MG63 (cell line): ENCODE measurements at regions not wholly inside any gene's neighbourhood (a gene's known extent, or its start where the extent isn't known, plus 50 kb on each side); places are given as distances from the start of the nearest gene placed in this dataset.
A peak's percentile ranks its signal among the peaks of the same experiment; 100 is the strongest.
"Not testable (repeated sequence)": the region's sequence is repeated elsewhere in the genome, so short reads cannot be mapped to it uniquely, and the experiment has no call there.

Experiments used
- DNase-seq: peaks from one replicate; pipeline ENCODE4 v3.0.0-alpha.2; 2020
- H3K27me3 ChIP-seq: fragments of 250-450 bp; sonication (Bioruptor Pico); 2 replicates; pipeline ENCODE4 v1.5.1; 2020; ENCODE audit warnings: mild to moderate bottlenecking, moderate library complexity
- H3K36me3 ChIP-seq: fragments of 250-450 bp; sonication (Bioruptor Pico); 2 replicates; pipeline ENCODE4 v1.5.1; 2020; ENCODE audit warnings: mild to moderate bottlenecking, moderate library complexity
- H3K4me3 ChIP-seq: fragments of 250-450 bp; sonication (Bioruptor Pico); 2 replicates; pipeline ENCODE4 v1.5.1; 2020; ENCODE audit warnings: mild to moderate bottlenecking, moderate library complexity
- H3K9me3 ChIP-seq: fragments of 250-450 bp; sonication (Bioruptor Pico); 2 replicates; pipeline ENCODE4 v1.5.1; 2020; ENCODE audit warnings: mild to moderate bottlenecking, moderate library complexity

- DNase-seq, result peak; percentile 38
- Histone ChIP-seq H3K27me3 (no peaks in the 10 kb centered on the region), H3K36me3 (no peaks in the 10 kb centered on the region), H3K9me3 (no peaks in the 10 kb centered on the region), H3K4me3 (no peak overlapping the region)
Measured at GRCh38 chr5:19241690-19242089, 746.3 kb downstream of the CDH18 start.

GRCh38 chr5:19246191-19246590, 741.8 kb downstream of the CDH18 start:
- not testable (repeated sequence) for H3K27me3 ChIP-seq, H3K36me3 ChIP-seq, H3K4me3 ChIP-seq, H3K9me3 ChIP-seq, DNase-seq

- H3K9me3 ChIP-seq, result no peaks in the 10 kb centered on the region
- no peak overlapping the region for H3K4me3 ChIP-seq
- no peaks in the 10 kb centered on the region for H3K36me3 ChIP-seq
- DNase-seq, result no peak
- H3K27me3 ChIP-seq, result no peaks in the 10 kb centered on the region
Measured at GRCh38 chr5:19247302-19247701, 740.7 kb downstream of the CDH18 start.

GRCh38 chr5:19256036-19256435, 732.0 kb downstream of the CDH18 start:
- H3K9me3 ChIP-seq, result no peaks in the 10 kb centered on the region
- no peak overlapping the region for H3K4me3 ChIP-seq
- H3K36me3 ChIP-seq, result no peaks in the 10 kb centered on the region
- no peaks in the 10 kb centered on the region for H3K27me3 ChIP-seq
- no peak for DNase-seq

GRCh38 chr5:19258686-19259085, 729.3 kb downstream of the CDH18 start:
- no peaks in the 10 kb centered on the region for H3K9me3 ChIP-seq
- H3K36me3 ChIP-seq, result no peaks in the 10 kb centered on the region
- DNase-seq, result peak; percentile 64
- no peaks in the 10 kb centered on the region for H3K27me3 ChIP-seq
- no peak overlapping the region for H3K4me3 ChIP-seq

- Histone ChIP-seq H3K4me3 (no peak overlapping the region), H3K36me3 (no peaks in the 10 kb centered on the region), H3K9me3 (no peaks in the 10 kb centered on the region), H3K27me3 (no peaks in the 10 kb centered on the region)
- no peak for DNase-seq
Measured at GRCh38 chr5:19261879-19262278, 726.1 kb downstream of the CDH18 start.

GRCh38 chr5:19264821-19265220, 723.2 kb downstream of the CDH18 start:
- Histone ChIP-seq H3K27me3 (no peaks in the 10 kb centered on the region), H3K36me3 (no peaks in the 10 kb centered on the region), H3K9me3 (no peaks in the 10 kb centered on the region), H3K4me3 (no peak overlapping the region)
- no peak for DNase-seq

GRCh38 chr5:19266791-19267190, 721.2 kb downstream of the CDH18 start:
- H3K9me3 ChIP-seq, result no peaks in the 10 kb centered on the region
- H3K36me3 ChIP-seq, result no peaks in the 10 kb centered on the region
- no peak overlapping the region for H3K4me3 ChIP-seq
- no peaks in the 10 kb centered on the region for H3K27me3 ChIP-seq
- DNase-seq, result no peak

GRCh38 chr5:19270153-19270552, 717.8 kb downstream of the CDH18 start:
- no peaks in the 10 kb centered on the region for H3K36me3 ChIP-seq
- no peak for DNase-seq
- no peaks in the 10 kb centered on the region for H3K27me3 ChIP-seq
- no peak overlapping the region for H3K4me3 ChIP-seq
- no peaks in the 10 kb centered on the region for H3K9me3 ChIP-seq

- DNase-seq, result no peak
- H3K36me3 ChIP-seq, result no peaks in the 10 kb centered on the region
- H3K27me3 ChIP-seq, result no peaks in the 10 kb centered on the region
- no peaks in the 10 kb centered on the region for H3K9me3 ChIP-seq
- H3K4me3 ChIP-seq, result no peak overlapping the region
Measured at GRCh38 chr5:19274578-19274977, 713.4 kb downstream of the CDH18 start.

GRCh38 chr5:19285286-19285685, 702.7 kb downstream of the CDH18 start:
- H3K9me3 ChIP-seq, result no peaks in the 10 kb centered on the region
- H3K4me3 ChIP-seq, result no peak overlapping the region
- no peaks in the 10 kb centered on the region for H3K27me3 ChIP-seq
- no peaks in the 10 kb centered on the region for H3K36me3 ChIP-seq
- no peak for DNase-seq

- H3K36me3 ChIP-seq, H3K9me3 ChIP-seq, H3K4me3 ChIP-seq, DNase-seq, H3K27me3 ChIP-seq: not testable (repeated sequence)
Measured at GRCh38 chr5:19287548-19288277, 700.3 kb downstream of the CDH18 start.

- not testable (repeated sequence) for H3K36me3 ChIP-seq, H3K4me3 ChIP-seq, H3K27me3 ChIP-seq, DNase-seq, H3K9me3 ChIP-seq
Measured at GRCh38 chr5:19288311-19288710, 699.7 kb downstream of the CDH18 start.

GRCh38 chr5:19297934-19298333, 690.1 kb downstream of the CDH18 start:
- Histone ChIP-seq H3K36me3 (no peaks in the 10 kb centered on the region), H3K4me3 (no peak overlapping the region), H3K27me3 (no peaks in the 10 kb centered on the region), H3K9me3 (no peaks in the 10 kb centered on the region)
- no peak for DNase-seq

- Histone ChIP-seq H3K4me3 (no peak overlapping the region), H3K9me3 (no peaks in the 10 kb centered on the region), H3K36me3 (no peaks in the 10 kb centered on the region), H3K27me3 (no peaks in the 10 kb centered on the region)
- no peak for DNase-seq
Measured at GRCh38 chr5:19301271-19301670, 686.7 kb downstream of the CDH18 start.

GRCh38 chr5:19314840-19315239, 673.2 kb downstream of the CDH18 start:
- Histone ChIP-seq H3K9me3 (no peaks in the 10 kb centered on the region; the same call in 1 of the 2 replicates), H3K4me3 (no peak overlapping the region), H3K36me3 (no peaks in the 10 kb centered on the region), H3K27me3 (no peaks in the 10 kb centered on the region)
- peak; percentile 89 for DNase-seq

GRCh38 chr5:19319252-19319651, 668.7 kb downstream of the CDH18 start:
- H3K36me3 ChIP-seq, result no peaks in the 10 kb centered on the region
- H3K4me3 ChIP-seq, result no peak overlapping the region
- no peak for DNase-seq
- no peaks in the 10 kb centered on the region for H3K9me3 ChIP-seq
- H3K27me3 ChIP-seq, result no peaks in the 10 kb centered on the region

GRCh38 chr5:19322716-19323485, 665.1 kb downstream of the CDH18 start:
- no peaks in the 10 kb centered on the region for H3K9me3 ChIP-seq
- peak; percentile 68 for DNase-seq
- H3K4me3 ChIP-seq, result no peak overlapping the region
- no peaks in the 10 kb centered on the region for H3K36me3 ChIP-seq
- H3K27me3 ChIP-seq, result no peaks in the 10 kb centered on the region
